SK-N-MC (cell line): ENCODE measurements at regions not wholly inside any gene's neighbourhood (a gene's known extent, or its start where the extent isn't known, plus 50 kb on each side); places are given as distances from the start of the nearest gene placed in this dataset.

Experiments
- EZH2 ChIP-seq: fragments of 200-600 bp; sonication (generic); IDR thresholded peaks from one replicate; pipeline ENCODE4 v1.6.1; 2017; ENCODE audit warnings: antibody characterized with exemption
- POLR2AphosphoS5 ChIP-seq: IDR thresholded peaks from 2 replicates; pipeline ENCODE4 v1.6.1; 2012; ENCODE audit warnings: mild to moderate bottlenecking, low read depth, low read length, borderline replicate concordance

DNA sequence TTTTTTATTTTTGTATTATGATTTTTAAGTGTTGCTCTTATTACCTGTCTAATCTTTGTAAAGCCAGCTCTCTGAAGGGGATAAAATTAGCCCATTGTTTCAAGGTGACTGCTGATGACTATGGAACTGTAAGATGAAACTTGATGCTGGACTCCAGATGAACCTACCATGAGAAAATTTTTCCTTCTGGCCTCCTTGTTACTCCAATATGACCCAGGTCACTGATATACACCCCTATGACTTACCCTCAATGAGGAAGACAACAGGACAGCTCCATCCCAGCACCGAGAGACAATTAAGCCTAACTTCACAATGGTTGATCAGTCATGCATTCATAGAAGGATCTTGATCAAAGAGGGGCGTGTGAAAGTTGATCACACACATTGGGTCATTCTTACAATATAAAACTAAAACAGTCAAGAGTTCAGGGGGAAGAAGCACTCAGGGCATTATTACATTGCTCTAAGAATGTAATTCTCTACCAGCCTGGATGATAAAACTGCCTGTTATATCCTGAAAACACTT, 230.8 kb upstream of the AGTR2 start:
- no peak for TF ChIP-seq EZH2
- no peak for TF ChIP-seq POLR2AphosphoS5
